Endothelial cell of umbilical vein (primary cell): ENCODE measurements at regions not wholly inside any gene's neighbourhood (a gene's known extent, or its start where the extent isn't known, plus 50 kb on each side); places are given as distances from the start of the nearest gene placed in this dataset.

Experiments used
- BruUV-seq: library from RNA; stranded (reverse); fragments of 400-500 nt; replicated peaks from 2 replicates; lab custom pipeline; 2021; lab: Mats Ljungman, UMichigan
- CTCF ChIA-PET: fragments of 300-600, 350-600 bp; sonication (Branson Sonifier 250); formaldehyde crosslinking; loops from one replicate; lab custom pipeline; 2021; ENCODE audit warnings: antibody characterized with exemption, inconsistent platforms; lab: Charles Lee
- POLR2A ChIA-PET: fragments of 300-600, 350-600 bp; sonication (Branson Sonifier 250); formaldehyde crosslinking; loops from one replicate; lab custom pipeline; 2021; ENCODE audit warnings: antibody characterized with exemption, inconsistent platforms; lab: Charles Lee
- DNase-seq: peaks from one replicate; pipeline ENCODE4 v3.0.0-alpha.2; 2011; ENCODE audit warnings: low read depth, low spot score
- FAIRE-seq: peaks from 2 replicates; lab custom pipeline; 2011; peaks lifted over from hg19 to GRCh38; lab: Jason Lieb, UNC
- H2AFZ ChIP-seq: 2 replicates; pipeline ENCODE4 v1.6.0; 2012; ENCODE audit warnings: low read depth, low read length, control low read depth, inconsistent platforms
- H3K27ac ChIP-seq: 2 replicates; pipeline ENCODE4 v1.5.1; 2011; ENCODE audit warnings: low read depth, mild to moderate bottlenecking, control low read depth, low read length, moderate library complexity; ENCODE audit not compliant: insufficient read depth
- H3K27me3 ChIP-seq, 2 experiments: 2 replicates each; pipeline versions ENCODE4 v1.6.0 to v1.6.1; 2011; ENCODE audit warnings: low read length in 2 of 2, mixed read lengths in 1 of 2; ENCODE audit not compliant: control insufficient read depth in 2 of 2, insufficient read depth in 2 of 2
- H3K36me3 ChIP-seq, 2 experiments: 2 replicates in 1 of 2; 3 replicates in 1 of 2; pipeline ENCODE4 v1.5.1; 2011; ENCODE audit warnings: low read length in 2 of 2, mild to moderate bottlenecking in 1 of 2, moderate library complexity in 1 of 2; ENCODE audit not compliant: control insufficient read depth in 2 of 2, insufficient read depth in 2 of 2; ENCODE audit errors: extremely low read depth in 1 of 2
- H3K4me1 ChIP-seq: 3 replicates; pipeline ENCODE4 v1.5.1; 2011; ENCODE audit warnings: mild to moderate bottlenecking, low read length; ENCODE audit not compliant: control insufficient read depth, insufficient read depth; ENCODE audit errors: extremely low read depth
- H3K4me2 ChIP-seq: 2 replicates; pipeline ENCODE4 v1.6.1; 2011; ENCODE audit warnings: low read length, control low read depth, mixed read lengths; ENCODE audit not compliant: insufficient read depth
- H3K4me3 ChIP-seq, 3 experiments: fragments of 200-600 bp in 1 of 3; sonication (generic), shearing (Covaris generic) in 1 of 3; replicated peaks in 1 of 3; 2 replicates each; pipeline ENCODE4 v1.5.1; 2011 to 2016; ENCODE audit warnings: control low read depth in 3 of 3, low read length in 3 of 3, mild to moderate bottlenecking in 2 of 3, inconsistent platforms in 1 of 3, low read depth in 1 of 3, moderate library complexity in 1 of 3; ENCODE audit not compliant: insufficient read depth in 1 of 3
- H3K79me2 ChIP-seq: 2 replicates; pipeline ENCODE4 v1.6.0; 2012; ENCODE audit warnings: low read length, inconsistent platforms; ENCODE audit not compliant: control insufficient read depth, insufficient read depth
- H3K9ac ChIP-seq: replicated peaks from 2 replicates; pipeline ENCODE3; 2011; ENCODE audit warnings: low read length, control low read depth; ENCODE audit not compliant: insufficient read depth; ENCODE audit errors: extremely low read depth
- H3K9me1 ChIP-seq: replicated peaks from 3 replicates; pipeline ENCODE4 v1.6.0; 2011; ENCODE audit warnings: mild to moderate bottlenecking, low read length; ENCODE audit not compliant: control insufficient read depth, insufficient read depth; ENCODE audit errors: extremely low read depth
- H3K9me3 ChIP-seq: replicated peaks from 2 replicates; pipeline ENCODE4 v1.5.1; 2012; ENCODE audit warnings: low read length, inconsistent platforms; ENCODE audit not compliant: control insufficient read depth, insufficient read depth
- H4K20me1 ChIP-seq: replicated peaks from 2 replicates; pipeline ENCODE3; 2011; ENCODE audit warnings: mild to moderate bottlenecking, low read length; ENCODE audit not compliant: control insufficient read depth, insufficient read depth; ENCODE audit errors: extremely low read depth
- EZH2 ChIP-seq: IDR thresholded peaks from 2 replicates; pipeline ENCODE4 v1.6.1; 2012; ENCODE audit warnings: borderline replicate concordance, low read depth, mild to moderate bottlenecking, moderate library complexity, low read length, inconsistent platforms; ENCODE audit not compliant: severe bottlenecking
- FOS ChIP-seq: IDR thresholded peaks from 2 replicates; pipeline ENCODE4 v1.6.1; 2011; ENCODE audit warnings: mild to moderate bottlenecking, low read length, moderate library complexity, borderline replicate concordance; ENCODE audit not compliant: insufficient read depth
- GATA2 ChIP-seq: IDR thresholded peaks from 2 replicates; pipeline ENCODE4 v1.7.0; 2011; ENCODE audit warnings: low read depth, mild to moderate bottlenecking, moderate library complexity, mixed read lengths, low read length; ENCODE audit not compliant: insufficient read length, insufficient read depth
- JUN ChIP-seq: IDR thresholded peaks from 2 replicates; pipeline ENCODE4 v1.6.1; 2011; ENCODE audit warnings: borderline replicate concordance, low read depth; ENCODE audit not compliant: insufficient read length, insufficient read depth
- MYC ChIP-seq: IDR thresholded peaks from one replicate; pipeline ENCODE4 v1.6.1; 2011; ENCODE audit warnings: mild to moderate bottlenecking, low read depth, low read length
- POLR2A ChIP-seq: IDR thresholded peaks from 2 replicates; pipeline ENCODE4 v1.6.1; 2012; ENCODE audit warnings: low read depth, mild to moderate bottlenecking, control low read depth, low read length
- POLR2AphosphoS5 ChIP-seq: IDR thresholded peaks from 2 replicates; pipeline ENCODE4 v1.6.1; 2012; ENCODE audit warnings: low read depth, mild to moderate bottlenecking, control low read depth, low read length, moderate library complexity; ENCODE audit not compliant: insufficient read depth
- dilution Hi-C: fragments of 300-500 bp; cut with MboI; formaldehyde crosslinking; loops from one replicate; pipeline ENCODE4 v1.15.0; 2019; ENCODE audit warnings: low sequenced_read_pairs; ENCODE audit not compliant: extremely low pct_ligation_motif_present
- intact Hi-C: fragments of 100-400 bp; cut with micrococcal nuclease; formaldehyde crosslinking; loops from one replicate; pipeline ENCODE4 v1.10.0; 2022
- TF ChIP-seq, protein P1 (sequence below): IDR thresholded peaks from 2 replicates; pipeline ENCODE4 v1.6.1; 2011; ENCODE audit not compliant: insufficient read depth, insufficient read length
- TF ChIP-seq, protein P2 (sequence below), 2 donors: IDR thresholded peaks; 1 replicate in 1 of 2; 2 replicates in 1 of 2; pipeline ENCODE4 v1.5.1; 2011; ENCODE audit warnings: low read length in 2 of 2, mild to moderate bottlenecking in 2 of 2, moderate library complexity in 2 of 2, control low read depth in 1 of 2, inconsistent platforms in 1 of 2, low read depth in 1 of 2; ENCODE audit not compliant: insufficient read depth in 1 of 2; ENCODE audit errors: extremely low read depth in 1 of 2

DNA sequence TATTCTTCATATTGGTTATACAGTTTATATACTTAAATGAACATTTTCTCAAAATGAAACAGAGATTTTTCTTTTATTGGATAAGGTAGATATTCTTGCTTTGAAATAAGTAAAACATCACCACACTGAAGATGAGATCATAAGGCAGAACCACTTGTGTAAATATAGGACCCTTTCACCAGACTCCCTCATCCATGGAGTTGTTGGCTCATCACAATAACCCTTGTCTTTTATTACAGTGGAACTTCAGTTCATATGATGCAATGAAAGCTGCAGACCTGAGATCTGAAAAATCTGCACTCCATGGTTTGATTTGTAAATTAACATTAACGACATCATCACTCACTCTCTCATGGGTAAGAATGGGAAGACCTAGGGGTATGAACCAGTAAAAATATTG lies 51.9 kb upstream of the DBX2 start:
- H3K4me3 ChIP-seq, result no peak overlapping the region
- BruUV-seq, result no TSS peak
- no peaks in the 10 kb centered on the region for H3K79me2 ChIP-seq
- H3K9ac ChIP-seq, result no peak overlapping the region
- DNase-seq (no peak), FAIRE-seq (no peak)
- dilution Hi-C loops, result no loop called here
- H3K4me1 ChIP-seq, result no peaks in the 10 kb centered on the region
- H3K4me2 ChIP-seq, result no peak overlapping the region
- H2AFZ ChIP-seq, result no peak overlapping the region
- ChIA-PET POLR2A (no interaction called here), CTCF (no interaction called here)
- H3K9me1 ChIP-seq, result no peaks in the 10 kb centered on the region
- TF ChIP-seq EZH2, result no peak
- no peak for TF ChIP-seq FOS
- TF ChIP-seq GATA2, result no peak
- TF ChIP-seq, protein P1, sequence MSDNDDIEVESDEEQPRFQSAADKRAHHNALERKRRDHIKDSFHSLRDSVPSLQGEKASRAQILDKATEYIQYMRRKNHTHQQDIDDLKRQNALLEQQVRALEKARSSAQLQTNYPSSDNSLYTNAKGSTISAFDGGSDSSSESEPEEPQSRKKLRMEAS, result no peak
- TF ChIP-seq POLR2A, result no peak
- TF ChIP-seq JUN, result no peak
- TF ChIP-seq, protein P2, sequence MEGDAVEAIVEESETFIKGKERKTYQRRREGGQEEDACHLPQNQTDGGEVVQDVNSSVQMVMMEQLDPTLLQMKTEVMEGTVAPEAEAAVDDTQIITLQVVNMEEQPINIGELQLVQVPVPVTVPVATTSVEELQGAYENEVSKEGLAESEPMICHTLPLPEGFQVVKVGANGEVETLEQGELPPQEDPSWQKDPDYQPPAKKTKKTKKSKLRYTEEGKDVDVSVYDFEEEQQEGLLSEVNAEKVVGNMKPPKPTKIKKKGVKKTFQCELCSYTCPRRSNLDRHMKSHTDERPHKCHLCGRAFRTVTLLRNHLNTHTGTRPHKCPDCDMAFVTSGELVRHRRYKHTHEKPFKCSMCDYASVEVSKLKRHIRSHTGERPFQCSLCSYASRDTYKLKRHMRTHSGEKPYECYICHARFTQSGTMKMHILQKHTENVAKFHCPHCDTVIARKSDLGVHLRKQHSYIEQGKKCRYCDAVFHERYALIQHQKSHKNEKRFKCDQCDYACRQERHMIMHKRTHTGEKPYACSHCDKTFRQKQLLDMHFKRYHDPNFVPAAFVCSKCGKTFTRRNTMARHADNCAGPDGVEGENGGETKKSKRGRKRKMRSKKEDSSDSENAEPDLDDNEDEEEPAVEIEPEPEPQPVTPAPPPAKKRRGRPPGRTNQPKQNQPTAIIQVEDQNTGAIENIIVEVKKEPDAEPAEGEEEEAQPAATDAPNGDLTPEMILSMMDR (IDR thresholded peaks at IDR 0.05; ENCODE audit: extremely low read depth in 1 of 2, insufficient read depth in 1 of 2, low read depth in 1 of 2, low read length in 2 of 2), result no peak
- no peak for TF ChIP-seq POLR2AphosphoS5
- TF ChIP-seq MYC, result no peak
- H3K27me3 ChIP-seq, result peaks cover 0 to 5% of the 10 kb centered on the region in 2 experiments
- no peaks in the 10 kb centered on the region for H3K36me3 ChIP-seq
- no peaks in the 10 kb centered on the region for H3K9me3 ChIP-seq
- no peak overlapping the region for H3K27ac ChIP-seq
- no peaks in the 10 kb centered on the region for H4K20me1 ChIP-seq
- intact Hi-C loops, result no loop called here
